ENCODE measurements at regions not wholly inside any gene's neighbourhood (a gene's known extent, or its start where the extent isn't known, plus 50 kb on each side); places are given as distances from the start of the nearest gene placed in this dataset.

DNA sequence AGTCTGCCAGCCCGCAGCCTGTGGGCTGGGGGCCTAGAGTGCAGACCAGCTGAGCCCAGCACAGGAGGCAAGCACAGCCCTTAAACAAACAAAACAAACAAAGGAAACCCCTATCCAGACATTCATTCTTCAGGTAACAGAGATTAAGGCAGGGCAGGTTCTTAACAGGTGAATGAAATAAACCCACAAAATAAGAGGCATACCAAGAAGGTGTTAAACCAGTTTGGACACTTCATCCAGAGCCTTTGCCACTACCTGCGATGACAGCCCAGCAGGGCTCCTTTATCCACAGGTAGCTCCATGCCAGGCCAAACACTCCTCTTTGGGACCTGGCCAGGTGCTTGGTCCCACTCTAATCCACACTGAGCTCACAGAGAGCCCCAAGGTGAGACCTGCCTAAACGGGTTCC is 209.7 kb upstream of the SIX2 start:
- no peak for TF ChIP-seq YY1 (tag by site-specific recombination; IDR thresholded peaks at IDR 0.05)
- TF ChIP-seq, protein P1, sequence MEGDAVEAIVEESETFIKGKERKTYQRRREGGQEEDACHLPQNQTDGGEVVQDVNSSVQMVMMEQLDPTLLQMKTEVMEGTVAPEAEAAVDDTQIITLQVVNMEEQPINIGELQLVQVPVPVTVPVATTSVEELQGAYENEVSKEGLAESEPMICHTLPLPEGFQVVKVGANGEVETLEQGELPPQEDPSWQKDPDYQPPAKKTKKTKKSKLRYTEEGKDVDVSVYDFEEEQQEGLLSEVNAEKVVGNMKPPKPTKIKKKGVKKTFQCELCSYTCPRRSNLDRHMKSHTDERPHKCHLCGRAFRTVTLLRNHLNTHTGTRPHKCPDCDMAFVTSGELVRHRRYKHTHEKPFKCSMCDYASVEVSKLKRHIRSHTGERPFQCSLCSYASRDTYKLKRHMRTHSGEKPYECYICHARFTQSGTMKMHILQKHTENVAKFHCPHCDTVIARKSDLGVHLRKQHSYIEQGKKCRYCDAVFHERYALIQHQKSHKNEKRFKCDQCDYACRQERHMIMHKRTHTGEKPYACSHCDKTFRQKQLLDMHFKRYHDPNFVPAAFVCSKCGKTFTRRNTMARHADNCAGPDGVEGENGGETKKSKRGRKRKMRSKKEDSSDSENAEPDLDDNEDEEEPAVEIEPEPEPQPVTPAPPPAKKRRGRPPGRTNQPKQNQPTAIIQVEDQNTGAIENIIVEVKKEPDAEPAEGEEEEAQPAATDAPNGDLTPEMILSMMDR (tag by site-specific recombination; IDR thresholded peaks at IDR 0.05): no peak
